NCI-H1694 (cell line): ENCODE measurements at regions not wholly inside any gene's neighbourhood (a gene's known extent, or its start where the extent isn't known, plus 50 kb on each side); places are given as distances from the start of the nearest gene placed in this dataset.
"Not testable (repeated sequence)": the region's sequence is repeated elsewhere in the genome, so short reads cannot be mapped to it uniquely, and the experiment has no call there.

Experiments used
- DNase-seq: peaks from one replicate; lab custom pipeline; 2025; lab: John Stamatoyannopoulos, UW

- DNase-seq, result no peak
These were observed 149.1 kb upstream of the TENT5A start for GRCh38 chr6:81901551-81901966.

- DNase-seq, result no peak
These were observed 148.1 kb upstream of the TENT5A start for GRCh38 chr6:81900616-81901015.

GRCh38 chr6:81897793-81898192 is 145.3 kb upstream of the TENT5A start:
- no peak for DNase-seq

DNA sequence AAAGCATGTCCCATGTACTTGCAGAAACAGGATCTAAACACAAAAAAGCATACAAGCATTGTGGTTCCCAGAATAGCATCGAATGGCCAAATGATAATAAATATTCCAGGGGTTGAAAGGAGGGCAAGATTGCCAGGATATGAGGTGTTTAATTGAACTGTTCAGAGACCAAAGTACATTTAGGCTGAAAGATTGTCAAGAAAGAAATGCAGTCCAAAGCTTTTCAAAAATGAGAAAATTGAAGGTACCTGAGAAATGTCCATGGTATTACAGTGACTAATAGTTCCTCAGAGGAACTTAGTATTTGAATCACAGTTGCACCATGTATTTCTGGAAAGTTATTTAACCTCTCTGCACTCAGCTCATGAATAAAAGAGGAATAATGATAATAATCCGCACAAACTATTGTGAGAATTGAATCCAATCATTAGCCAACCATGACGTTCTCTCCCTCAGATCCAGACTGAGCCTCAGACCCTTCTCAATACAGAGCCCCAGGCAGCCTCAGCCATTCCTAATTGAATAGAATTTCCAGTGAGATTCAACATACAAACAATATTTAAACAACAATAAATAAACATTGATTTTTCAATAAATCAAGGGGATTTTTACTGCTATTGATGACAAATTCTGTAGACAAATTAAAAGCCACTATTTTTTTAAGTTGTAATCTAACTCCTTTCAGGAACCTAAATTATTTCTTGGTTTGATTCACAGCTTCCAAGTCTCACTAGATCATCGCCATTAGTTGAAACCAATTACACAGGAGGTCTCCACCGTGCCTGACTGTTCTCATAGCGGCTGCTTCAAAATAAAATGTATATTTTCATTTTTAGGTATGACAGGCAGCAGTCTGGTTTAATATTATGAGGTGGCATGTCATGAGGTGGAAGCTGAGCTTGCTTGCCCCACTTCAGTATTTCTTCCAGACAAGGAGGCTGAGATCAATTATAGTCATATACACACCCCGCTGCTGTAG is 144.3 kb upstream of the TENT5A start:
- no peak for DNase-seq

- DNase-seq, result no peak
These were observed 143.2 kb upstream of the TENT5A start for GRCh38 chr6:81895511-81896185.

DNA sequence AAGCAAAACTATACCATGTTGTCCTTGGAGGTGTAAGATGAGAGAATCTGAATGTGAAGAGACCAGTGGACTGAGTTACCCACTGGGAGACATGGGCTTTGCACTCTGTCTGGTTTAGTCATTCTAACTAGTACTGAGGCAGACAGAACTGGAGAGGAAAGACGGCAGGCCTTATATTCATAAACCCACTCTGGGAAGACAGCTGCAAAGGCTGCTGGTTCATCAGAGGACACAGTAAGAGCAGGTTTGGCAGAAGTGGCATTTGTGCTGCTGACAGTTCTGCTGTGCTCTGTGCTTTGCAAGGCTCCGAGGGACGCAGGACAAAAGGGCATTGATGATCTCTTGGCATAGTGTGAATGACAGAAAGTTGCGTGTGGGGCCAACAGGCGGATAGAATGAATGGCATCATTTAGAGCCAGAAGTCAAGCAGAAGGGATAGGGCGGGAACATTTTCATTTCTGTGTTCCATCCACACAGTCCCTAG is 142.3 kb upstream of the TENT5A start:
- DNase-seq, result no peak

DNA sequence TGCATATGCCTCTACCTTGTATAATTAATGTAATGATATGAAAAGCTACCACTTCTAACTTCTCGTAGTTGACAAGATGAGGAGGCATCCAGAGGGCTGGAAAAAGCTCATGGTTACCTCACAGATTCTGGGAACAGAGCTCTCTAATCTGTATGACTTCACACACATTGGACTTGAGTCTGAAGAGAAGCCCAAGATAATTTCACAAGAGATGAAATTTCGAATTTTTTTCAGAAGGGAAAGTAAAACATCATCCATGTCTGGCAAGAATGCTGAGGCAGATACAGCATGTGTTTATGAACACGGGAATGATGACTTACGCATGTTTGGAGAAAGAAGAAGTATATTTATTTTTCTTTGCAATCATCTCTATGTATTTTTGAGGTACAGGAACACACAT is 141.8 kb upstream of the TENT5A start:
- DNase-seq, result no peak

GRCh38 chr6:81892891-81893290 is 140.4 kb upstream of the TENT5A start:
- no peak for DNase-seq

GRCh38 chr6:81891874-81892273 is 139.4 kb upstream of the TENT5A start:
- no peak for DNase-seq

GRCh38 chr6:81890846-81891245 is 138.4 kb upstream of the TENT5A start:
- no peak for DNase-seq

GRCh38 chr6:81889377-81890053 is 137.0 kb upstream of the TENT5A start:
- DNase-seq, result no peak

DNA sequence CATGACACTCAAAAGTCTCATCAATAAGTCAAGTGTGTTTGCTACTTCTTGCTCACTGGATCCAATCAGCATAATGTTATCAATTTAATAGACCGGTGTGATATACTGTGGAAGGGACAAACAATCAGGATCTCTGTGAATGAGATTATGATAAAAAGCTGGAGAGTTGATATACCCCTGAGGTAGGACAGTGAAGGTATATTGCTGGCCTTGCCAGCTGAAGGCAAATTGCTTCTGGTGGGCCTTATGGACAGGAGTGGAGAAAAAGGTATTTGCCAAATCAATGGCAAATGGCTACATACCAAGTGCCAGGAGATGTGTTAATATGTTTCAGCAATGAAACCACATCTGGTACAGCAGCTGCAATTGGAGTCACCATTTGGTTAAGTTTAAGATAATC is 134.4 kb upstream of the TENT5A start:
- DNase-seq, result not testable (repeated sequence)

DNA sequence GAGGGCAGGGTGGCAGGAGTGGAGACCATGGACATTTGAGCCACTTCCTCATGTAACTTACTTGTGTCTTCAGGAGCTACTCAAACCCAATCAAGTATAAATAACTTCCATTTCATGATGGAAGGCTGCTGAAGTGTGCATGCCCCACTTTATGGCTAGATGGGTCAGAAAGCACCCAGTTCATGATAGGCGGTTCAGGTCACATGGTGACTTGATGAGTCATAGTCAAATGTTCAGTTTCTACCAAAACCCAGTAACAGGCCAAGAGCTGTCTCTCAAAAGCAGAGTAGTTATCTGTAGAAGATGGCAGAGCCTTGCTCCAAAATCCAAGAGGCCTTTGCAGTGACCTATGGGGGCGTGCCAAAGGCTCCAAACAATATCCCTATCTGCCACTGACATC is 133.7 kb upstream of the TENT5A start:
- no peak for DNase-seq

DNA sequence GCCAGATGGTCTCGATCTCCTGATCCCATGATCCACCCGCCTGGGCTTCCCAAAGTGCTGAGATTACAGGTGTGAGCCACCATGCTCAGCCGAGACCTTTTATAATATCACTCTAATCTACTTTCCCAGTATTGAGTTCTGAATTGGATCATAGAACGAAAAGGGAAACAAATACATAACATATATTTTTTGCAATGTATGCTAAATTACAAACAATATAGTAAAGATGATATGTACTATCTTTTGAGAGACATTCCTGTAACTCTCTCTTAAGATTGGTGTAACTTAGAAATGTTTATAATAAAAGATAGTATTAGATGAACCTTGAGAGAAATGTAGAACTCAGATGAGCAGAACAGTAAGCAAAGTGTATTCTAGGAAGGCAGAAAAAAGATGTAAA is 129.2 kb upstream of the TENT5A start:
- DNase-seq, result no peak

GRCh38 chr6:81878479-81878878 is 126.0 kb upstream of the TENT5A start:
- no peak for DNase-seq

DNA sequence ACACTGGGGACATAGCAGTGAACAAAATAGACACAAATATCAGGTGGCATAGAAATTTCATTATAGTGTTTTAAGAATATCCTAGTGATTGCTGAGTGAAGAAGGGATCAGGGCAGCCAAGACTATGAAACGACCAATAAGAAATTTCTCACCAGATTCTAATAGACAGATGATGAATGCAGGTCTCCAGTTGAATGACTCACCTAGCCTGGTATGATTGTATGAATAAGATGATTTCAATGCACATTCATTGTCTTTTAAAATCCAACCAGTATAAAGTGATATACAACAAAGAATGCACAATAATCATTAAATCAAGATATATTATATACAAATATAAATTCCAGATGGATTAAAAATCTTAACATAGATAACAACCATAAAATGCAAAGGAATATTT is 124.5 kb upstream of the TENT5A start:
- DNase-seq, result no peak

- no peak for DNase-seq
These were observed 123.4 kb upstream of the TENT5A start for GRCh38 chr6:81875782-81876293.

- DNase-seq, result not testable (repeated sequence)
These were observed 117.4 kb upstream of the TENT5A start for GRCh38 chr6:81869749-81870508.

DNA sequence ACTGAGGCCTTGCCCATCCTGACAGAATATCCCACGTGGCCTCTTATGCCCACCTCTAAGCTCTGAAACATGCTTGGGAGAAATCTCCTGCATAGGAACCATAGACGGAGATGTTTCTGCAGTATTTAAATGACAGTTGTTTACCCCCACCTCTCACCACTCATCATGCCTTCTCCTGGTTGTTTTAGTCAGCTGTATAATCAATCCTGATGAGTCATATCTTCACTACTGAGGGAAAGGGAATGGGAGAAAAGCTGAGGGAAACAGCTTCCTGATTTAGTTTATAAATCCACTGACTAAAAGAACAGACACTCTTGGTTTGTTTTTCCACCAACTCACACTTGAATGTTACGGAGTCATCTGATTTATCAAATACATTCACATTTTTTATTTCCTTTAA is 113.2 kb upstream of the TENT5A start:
- DNase-seq, result no peak

DNA sequence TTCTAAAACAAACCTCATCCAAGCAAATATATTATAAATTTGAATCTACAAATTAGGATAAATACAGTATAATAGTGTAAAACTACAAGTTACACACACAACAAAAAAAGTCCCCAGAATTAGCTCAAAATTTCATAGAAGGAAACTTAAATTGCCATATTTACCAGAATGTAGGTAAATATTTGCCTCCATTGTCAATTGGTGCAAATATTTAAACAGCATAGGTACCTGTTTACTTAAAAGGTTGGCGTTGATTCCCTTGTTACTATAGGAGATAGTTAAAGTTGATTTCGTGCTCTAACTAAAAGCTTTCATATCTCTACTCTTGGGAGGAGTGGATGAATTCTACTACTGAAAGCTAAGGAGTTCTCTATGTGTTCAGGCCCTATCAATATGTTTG is 111.6 kb upstream of the TENT5A start:
- no peak for DNase-seq

- DNase-seq, result no peak
These were observed 110.6 kb upstream of the TENT5A start for GRCh38 chr6:81863123-81863522.

- no peak for DNase-seq
These were observed 108.8 kb upstream of the TENT5A start for GRCh38 chr6:81861281-81861680.
